ENCODE measurements at regions not wholly inside any gene's neighbourhood (a gene's known extent, or its start where the extent isn't known, plus 50 kb on each side); places are given as distances from the start of the nearest gene placed in this dataset.
A peak's percentile ranks its signal among the peaks of the same experiment; 100 is the strongest.
"Not testable (repeated sequence)": the region's sequence is repeated elsewhere in the genome, so short reads cannot be mapped to it uniquely, and the experiment has no call there.

GRCh38 chr2:91571239-91571923 lies 2879.9 kb downstream of the RPIA start:
- H3K36me3 Mint-ChIP-seq; H3K27me3 Mint-ChIP-seq (ENCODE audit: low read depth in 3 of 3); H2AFZ ChIP-seq (ENCODE audit: insufficient read depth, low read depth, low read length, poor library complexity, severe bottlenecking); H3K9me3 ChIP-seq (replicated peaks in 1 of 2; ENCODE audit: control insufficient read depth in 1 of 2, insufficient read depth in 1 of 2, low read length in 2 of 2); intact Hi-C loops (cut with micrococcal nuclease); H3K4me3 ChIP-seq (replicated peaks in 1 of 3; ENCODE audit: low read depth in 2 of 3, low read length in 3 of 3); H4K20me1 ChIP-seq (ENCODE audit: insufficient read depth, low read length); H3K9ac ChIP-seq (ENCODE audit: insufficient read depth, low read length, poor library complexity, severe bottlenecking); H3K9me3 Mint-ChIP-seq; H3K36me3 ChIP-seq (replicated peaks in 1 of 2; ENCODE audit: control insufficient read depth in 1 of 2, insufficient read depth in 2 of 2, low read length in 2 of 2); H3K4me2 ChIP-seq (replicated peaks; ENCODE audit: extremely low read depth, low read length, poor library complexity, severe bottlenecking); H3K27ac ChIP-seq (ENCODE audit: low read depth in 1 of 2, low read length in 2 of 2); H3K27me3 ChIP-seq (ENCODE audit: control insufficient read depth in 2 of 2, insufficient read depth in 2 of 2, low read length in 2 of 2); H3K79me2 ChIP-seq (ENCODE audit: insufficient read depth, low read length); H3K27ac Mint-ChIP-seq; H3K4me1 ChIP-seq (ENCODE audit: control insufficient read depth in 1 of 2, insufficient read depth in 2 of 2, low read length in 2 of 2); H3K4me1 Mint-ChIP-seq; H3K4me3 Mint-ChIP-seq; DNase-seq: not testable (repeated sequence)
- 90% methylated on average over 59 of the region's 78 CpGs for WGBS (ENCODE audit: insufficient coverage)

- H3K27me3 Mint-ChIP-seq (ENCODE audit: low read depth in 3 of 3); H3K36me3 Mint-ChIP-seq; H4K20me1 ChIP-seq (ENCODE audit: insufficient read depth, low read length); H3K4me3 Mint-ChIP-seq; intact Hi-C loops (cut with micrococcal nuclease); H3K36me3 ChIP-seq (replicated peaks in 1 of 2; ENCODE audit: control insufficient read depth in 1 of 2, insufficient read depth in 2 of 2, low read length in 2 of 2); H3K4me3 ChIP-seq (replicated peaks in 1 of 3; ENCODE audit: low read depth in 2 of 3, low read length in 3 of 3); H3K79me2 ChIP-seq (ENCODE audit: insufficient read depth, low read length); H3K27me3 ChIP-seq (ENCODE audit: control insufficient read depth in 2 of 2, insufficient read depth in 2 of 2, low read length in 2 of 2); H2AFZ ChIP-seq (ENCODE audit: insufficient read depth, low read depth, low read length, poor library complexity, severe bottlenecking); H3K9me3 ChIP-seq (replicated peaks in 1 of 2; ENCODE audit: control insufficient read depth in 1 of 2, insufficient read depth in 1 of 2, low read length in 2 of 2); H3K27ac ChIP-seq (ENCODE audit: low read depth in 1 of 2, low read length in 2 of 2); H3K27ac Mint-ChIP-seq; H3K4me2 ChIP-seq (replicated peaks; ENCODE audit: extremely low read depth, low read length, poor library complexity, severe bottlenecking); H3K9ac ChIP-seq (ENCODE audit: insufficient read depth, low read length, poor library complexity, severe bottlenecking); H3K4me1 Mint-ChIP-seq; H3K4me1 ChIP-seq (ENCODE audit: control insufficient read depth in 1 of 2, insufficient read depth in 2 of 2, low read length in 2 of 2); DNase-seq; H3K9me3 Mint-ChIP-seq: not testable (repeated sequence)
- 85% methylated on average over 4 of the region's 4 CpGs for WGBS (ENCODE audit: insufficient coverage)
These were observed 2881.5 kb downstream of the RPIA start for GRCh38 chr2:91573018-91573417.

- 100% methylated on average over 1 of the region's 4 CpGs for WGBS (ENCODE audit: insufficient coverage)
- H3K4me1 Mint-ChIP-seq; H3K36me3 ChIP-seq (replicated peaks in 1 of 2; ENCODE audit: control insufficient read depth in 1 of 2, insufficient read depth in 2 of 2, low read length in 2 of 2); H2AFZ ChIP-seq (ENCODE audit: insufficient read depth, low read depth, low read length, poor library complexity, severe bottlenecking); H3K9ac ChIP-seq (ENCODE audit: insufficient read depth, low read length, poor library complexity, severe bottlenecking); H3K4me2 ChIP-seq (replicated peaks; ENCODE audit: extremely low read depth, low read length, poor library complexity, severe bottlenecking); H3K27ac ChIP-seq (ENCODE audit: low read depth in 1 of 2, low read length in 2 of 2); intact Hi-C loops (cut with micrococcal nuclease); H3K4me3 ChIP-seq (replicated peaks in 1 of 3; ENCODE audit: low read depth in 2 of 3, low read length in 3 of 3); H3K4me3 Mint-ChIP-seq; H3K79me2 ChIP-seq (ENCODE audit: insufficient read depth, low read length); H3K27ac Mint-ChIP-seq; H4K20me1 ChIP-seq (ENCODE audit: insufficient read depth, low read length); H3K4me1 ChIP-seq (ENCODE audit: control insufficient read depth in 1 of 2, insufficient read depth in 2 of 2, low read length in 2 of 2); H3K27me3 ChIP-seq (ENCODE audit: control insufficient read depth in 2 of 2, insufficient read depth in 2 of 2, low read length in 2 of 2); H3K27me3 Mint-ChIP-seq (ENCODE audit: low read depth in 3 of 3); H3K36me3 Mint-ChIP-seq; H3K9me3 ChIP-seq (replicated peaks in 1 of 2; ENCODE audit: control insufficient read depth in 1 of 2, insufficient read depth in 1 of 2, low read length in 2 of 2); H3K9me3 Mint-ChIP-seq: not testable (repeated sequence)
- DNase-seq: peak in 1 of 3 donors; percentile 5
These were observed 2882.3 kb downstream of the RPIA start for GRCh38 chr2:91573755-91574154.

GRCh38 chr2:91574255-91574654 lies 2882.8 kb downstream of the RPIA start:
- H2AFZ ChIP-seq (ENCODE audit: insufficient read depth, low read depth, low read length, poor library complexity, severe bottlenecking); H3K27ac Mint-ChIP-seq; H3K9ac ChIP-seq (ENCODE audit: insufficient read depth, low read length, poor library complexity, severe bottlenecking); H3K27ac ChIP-seq (ENCODE audit: low read depth in 1 of 2, low read length in 2 of 2); H3K79me2 ChIP-seq (ENCODE audit: insufficient read depth, low read length); H3K36me3 Mint-ChIP-seq; H3K4me3 Mint-ChIP-seq; H3K4me1 Mint-ChIP-seq; H3K9me3 Mint-ChIP-seq; H3K4me3 ChIP-seq (replicated peaks in 1 of 3; ENCODE audit: low read depth in 2 of 3, low read length in 3 of 3); intact Hi-C loops (cut with micrococcal nuclease); H3K4me1 ChIP-seq (ENCODE audit: control insufficient read depth in 1 of 2, insufficient read depth in 2 of 2, low read length in 2 of 2); H3K9me3 ChIP-seq (replicated peaks in 1 of 2; ENCODE audit: control insufficient read depth in 1 of 2, insufficient read depth in 1 of 2, low read length in 2 of 2); H3K27me3 Mint-ChIP-seq (ENCODE audit: low read depth in 3 of 3); DNase-seq; H3K36me3 ChIP-seq (replicated peaks in 1 of 2; ENCODE audit: control insufficient read depth in 1 of 2, insufficient read depth in 2 of 2, low read length in 2 of 2); H3K4me2 ChIP-seq (replicated peaks; ENCODE audit: extremely low read depth, low read length, poor library complexity, severe bottlenecking); H3K27me3 ChIP-seq (ENCODE audit: control insufficient read depth in 2 of 2, insufficient read depth in 2 of 2, low read length in 2 of 2); H4K20me1 ChIP-seq (ENCODE audit: insufficient read depth, low read length): not testable (repeated sequence)
- WGBS (ENCODE audit: insufficient coverage): 50% methylated on average over 2 of the region's 8 CpGs
